A673 (cell line): ENCODE measurements at regions not wholly inside any gene's neighbourhood (a gene's known extent, or its start where the extent isn't known, plus 50 kb on each side); places are given as distances from the start of the nearest gene placed in this dataset.

ENCODE experiments used
- BruUV-seq: library from RNA; stranded (reverse); fragments of 400-500 nt; replicated peaks from 2 replicates; lab custom pipeline; 2021; lab: Mats Ljungman, UMichigan
- CTCF ChIA-PET: fragments of 300-600 bp; sonication (Branson Sonifier 250); formaldehyde crosslinking; loops from one replicate; lab custom pipeline; 2022; ENCODE audit warnings: antibody characterized with exemption; lab: Charles Lee
- POLR2A ChIA-PET: fragments of 300-600 bp; sonication (Branson Sonifier 250); formaldehyde crosslinking; loops from one replicate; lab custom pipeline; 2022; ENCODE audit warnings: antibody characterized with exemption; ENCODE audit not compliant: low non-redundant PET; lab: Charles Lee
- DNase-seq: peaks from one replicate; pipeline ENCODE4 v3.0.0-alpha.2; 2015; ENCODE audit warnings: low spot score
- H3K27ac ChIP-seq: fragments of 200-600 bp; sonication (generic); 2 replicates; pipeline ENCODE4 v1.5.1; 2016; ENCODE audit warnings: mixed run types, low read depth, mild to moderate bottlenecking, mixed read lengths, antibody characterized with exemption, low read length; ENCODE audit not compliant: poor library complexity, severe bottlenecking
- H3K27me3 ChIP-seq: fragments of 200-600 bp; sonication (generic); replicated peaks from 2 replicates; pipeline ENCODE4 v1.6.1; 2017; ENCODE audit warnings: mixed run types, low read depth, mild to moderate bottlenecking, mixed read lengths, antibody characterized with exemption, low read length; ENCODE audit not compliant: insufficient read depth, poor library complexity
- H3K36me3 ChIP-seq: fragments of 200-600 bp; sonication (generic); 2 replicates; pipeline ENCODE4 v1.6.1; 2016; ENCODE audit warnings: mixed run types, mild to moderate bottlenecking, mixed read lengths, antibody characterized with exemption, low read length; ENCODE audit not compliant: insufficient read depth, poor library complexity, severe bottlenecking
- H3K4me1 ChIP-seq: fragments of 200-600 bp; sonication (generic); 2 replicates; pipeline ENCODE4 v1.6.1; 2017; ENCODE audit warnings: mixed run types, mild to moderate bottlenecking, mixed read lengths, antibody characterized with exemption, low read length; ENCODE audit not compliant: insufficient read depth, poor library complexity, severe bottlenecking
- H3K4me3 ChIP-seq: fragments of 200-600 bp; sonication (generic); 2 replicates; pipeline ENCODE4 v1.5.1; 2016; ENCODE audit warnings: low read depth, mixed run types, mild to moderate bottlenecking, mixed read lengths, low read length; ENCODE audit not compliant: poor library complexity, severe bottlenecking
- H3K9me3 ChIP-seq: fragments of 200-600 bp; sonication (generic); 2 replicates; pipeline ENCODE4 v1.6.1; 2016; ENCODE audit warnings: mixed run types, low read depth, mild to moderate bottlenecking, mixed read lengths, antibody characterized with exemption, low read length; ENCODE audit not compliant: poor library complexity, severe bottlenecking
- CTCF ChIP-seq: fragments of 300-800, 200-600 bp; sonication (generic); conservative IDR thresholded peaks from 2 replicates; pipeline ENCODE4 v1.5.1; 2017; ENCODE audit warnings: low read depth, mild to moderate bottlenecking, antibody characterized with exemption, low read length, moderate library complexity, mixed read lengths
- EZH2 ChIP-seq: fragments of 200-600 bp; sonication (generic); IDR thresholded peaks from 2 replicates; pipeline ENCODE4 v1.6.1; 2017; ENCODE audit warnings: borderline replicate concordance, low read depth, mild to moderate bottlenecking, mixed read lengths, antibody characterized with exemption, low read length; ENCODE audit not compliant: poor library complexity, severe bottlenecking
- intact Hi-C: fragments of 100-400 bp; cut with micrococcal nuclease; formaldehyde crosslinking; loops from one replicate; pipeline ENCODE4 v1.10.0; 2022; ENCODE audit not compliant: unreplicated experiment

- no peak overlapping the region for H3K27ac ChIP-seq
- peak; percentile 64 for DNase-seq
- H3K9me3 ChIP-seq, result no peaks in the 10 kb centered on the region
- BruUV-seq, result no TSS peak
- peaks cover 42% of the 10 kb centered on the region for H3K27me3 ChIP-seq
- TF ChIP-seq EZH2, result no peak
- TF ChIP-seq CTCF, result peak; percentile 91
- ChIA-PET POLR2A (interaction anchor here (0.6 kb wide), 1 partner anchor 119 kb away, joined by 4 read pairs; no protein-coding TSS in a partner anchor), CTCF (interaction anchor here (1.0 to 1.6 kb wide), 2 partner anchors 913 to 1017 kb away, joined by 3 to 8 read pairs; no protein-coding TSS in a partner anchor)
- intact Hi-C loops, result loop anchor here (2.0 kb wide), 1 partner anchor 912 kb away; the partner anchor contains the start of gene NETO2
- no peaks in the 10 kb centered on the region for H3K36me3 ChIP-seq
- H3K4me3 ChIP-seq, result no peak overlapping the region
- no peaks in the 10 kb centered on the region for H3K4me1 ChIP-seq
Measured at GRCh38 chr16:48054881-48055601, 100.8 kb downstream of the ABCC12 start.

- H3K36me3 ChIP-seq, result no peaks in the 10 kb centered on the region
- H3K27me3 ChIP-seq, result peaks cover 54% of the 10 kb centered on the region
- no peaks in the 10 kb centered on the region for H3K4me1 ChIP-seq
- TF ChIP-seq EZH2 (no peak), CTCF (no peak)
- DNase-seq, result no peak
- intact Hi-C loops, result no loop called here
- no peak overlapping the region for H3K27ac ChIP-seq
- H3K4me3 ChIP-seq, result no peak overlapping the region
- no peaks in the 10 kb centered on the region for H3K9me3 ChIP-seq
- POLR2A ChIA-PET, result no interaction called here
- CTCF ChIA-PET, result no interaction called here
- no TSS peak for BruUV-seq
Measured at GRCh38 chr16:48053418-48053745, 102.4 kb downstream of the ABCC12 start.

GRCh38 chr16:48052731-48053417 lies 102.9 kb downstream of the ABCC12 start:
- no peak overlapping the region for H3K4me3 ChIP-seq
- intact Hi-C loops, result no loop called here
- DNase-seq, result no peak
- no peak overlapping the region for H3K27ac ChIP-seq
- H3K9me3 ChIP-seq, result no peaks in the 10 kb centered on the region
- no peaks in the 10 kb centered on the region for H3K4me1 ChIP-seq
- POLR2A ChIA-PET, result no interaction called here
- no peak for TF ChIP-seq EZH2
- TF ChIP-seq CTCF, result no peak
- peaks cover 56% of the 10 kb centered on the region for H3K27me3 ChIP-seq
- no TSS peak for BruUV-seq
- no peaks in the 10 kb centered on the region for H3K36me3 ChIP-seq
- CTCF ChIA-PET, result no interaction called here
